ENCODE measurements at regions not wholly inside any gene's neighbourhood (a gene's known extent, or its start where the extent isn't known, plus 50 kb on each side); places are given as distances from the start of the nearest gene placed in this dataset.

DNA sequence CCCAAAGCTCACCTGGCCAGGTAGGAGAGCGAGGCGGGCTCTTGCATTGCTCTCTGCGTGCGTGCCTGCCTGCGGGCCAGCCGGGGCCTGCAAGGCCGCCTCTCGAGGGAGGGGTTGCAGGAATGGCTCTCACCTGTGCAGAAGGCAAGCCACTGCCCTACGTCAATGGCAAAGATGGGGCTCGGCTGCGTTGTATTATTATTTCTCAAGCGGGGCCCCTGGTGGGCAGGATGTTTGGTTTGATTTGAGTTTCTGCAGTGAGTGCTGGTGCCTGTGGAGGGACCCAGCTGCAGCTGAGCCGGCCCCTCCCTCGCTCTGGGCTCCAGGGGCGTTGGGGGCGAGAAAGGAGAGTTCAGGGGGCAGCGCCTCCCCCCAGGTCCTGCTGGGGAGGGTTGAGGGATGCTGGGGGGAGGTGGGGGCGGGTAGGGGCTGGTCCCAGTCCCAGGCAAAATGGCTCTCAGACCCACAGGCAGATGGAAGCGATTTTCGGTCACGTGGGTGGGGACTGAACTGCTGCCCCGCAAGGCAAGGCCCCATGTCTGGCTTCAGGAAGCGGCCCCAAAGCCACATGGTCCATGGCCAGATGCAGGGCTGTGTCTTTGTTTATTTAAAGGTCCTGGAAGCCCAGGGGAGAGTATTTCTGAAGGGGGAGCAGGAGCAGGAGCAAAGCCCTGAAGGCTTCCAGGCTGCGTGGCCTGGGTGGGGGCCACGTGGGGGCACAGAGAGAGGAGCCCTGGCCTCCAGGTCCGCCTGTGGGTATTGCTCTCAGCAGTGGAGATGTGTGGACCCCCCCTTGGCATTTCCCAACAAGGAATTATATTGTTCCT lies 338.8 kb downstream of the SEC14L1 start:
- Histone ChIP-seq H3K4me1 (ENCODE audit: control insufficient read depth, insufficient read depth, low read length) (peaks cover 42% of the 10 kb centered on the region), H3K9ac (ENCODE audit: low read depth, low read length) (no peak overlapping the region), H3K36me3 (ENCODE audit: insufficient read depth, low read length) (peaks cover 28% of the 10 kb centered on the region), H3K4me3 (ENCODE audit: low read length) (no peak overlapping the region), H3K27me3 (ENCODE audit: control insufficient read depth, insufficient read depth, low read length) (no peaks in the 10 kb centered on the region), H3K4me2 (ENCODE audit: low read length) (no peak overlapping the region), H3K9me3 (replicated peaks; ENCODE audit: low read length) (no peaks in the 10 kb centered on the region)

DNA sequence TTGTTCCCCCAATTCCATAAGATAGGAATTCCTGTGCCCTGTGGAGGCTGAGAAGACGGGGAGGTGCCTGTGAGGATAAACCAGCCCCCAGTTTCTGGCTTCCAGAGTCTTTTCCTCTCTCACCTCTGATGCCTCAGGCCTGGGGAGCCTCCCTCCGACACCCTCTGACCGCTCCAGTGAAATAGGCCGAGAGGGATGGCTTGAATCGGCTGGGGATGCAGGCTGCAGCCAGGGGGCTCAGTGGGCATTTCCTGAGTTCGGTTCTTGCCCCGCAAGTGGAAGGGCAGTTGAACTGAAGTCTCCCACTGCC lies 339.4 kb downstream of the SEC14L1 start:
- H3K4me3 ChIP-seq (ENCODE audit: low read length) = no peak overlapping the region
- H3K4me1 ChIP-seq (ENCODE audit: control insufficient read depth, insufficient read depth, low read length) = peaks cover 36% of the 10 kb centered on the region
- no peak overlapping the region for H3K4me2 ChIP-seq (ENCODE audit: low read length)
- no peaks in the 10 kb centered on the region for H3K27me3 ChIP-seq (ENCODE audit: control insufficient read depth, insufficient read depth, low read length)
- H3K36me3 ChIP-seq (ENCODE audit: insufficient read depth, low read length) = peaks cover 28% of the 10 kb centered on the region
- H3K9ac ChIP-seq (ENCODE audit: low read depth, low read length) = no peak overlapping the region
- H3K9me3 ChIP-seq (replicated peaks; ENCODE audit: low read length) = no peaks in the 10 kb centered on the region

DNA sequence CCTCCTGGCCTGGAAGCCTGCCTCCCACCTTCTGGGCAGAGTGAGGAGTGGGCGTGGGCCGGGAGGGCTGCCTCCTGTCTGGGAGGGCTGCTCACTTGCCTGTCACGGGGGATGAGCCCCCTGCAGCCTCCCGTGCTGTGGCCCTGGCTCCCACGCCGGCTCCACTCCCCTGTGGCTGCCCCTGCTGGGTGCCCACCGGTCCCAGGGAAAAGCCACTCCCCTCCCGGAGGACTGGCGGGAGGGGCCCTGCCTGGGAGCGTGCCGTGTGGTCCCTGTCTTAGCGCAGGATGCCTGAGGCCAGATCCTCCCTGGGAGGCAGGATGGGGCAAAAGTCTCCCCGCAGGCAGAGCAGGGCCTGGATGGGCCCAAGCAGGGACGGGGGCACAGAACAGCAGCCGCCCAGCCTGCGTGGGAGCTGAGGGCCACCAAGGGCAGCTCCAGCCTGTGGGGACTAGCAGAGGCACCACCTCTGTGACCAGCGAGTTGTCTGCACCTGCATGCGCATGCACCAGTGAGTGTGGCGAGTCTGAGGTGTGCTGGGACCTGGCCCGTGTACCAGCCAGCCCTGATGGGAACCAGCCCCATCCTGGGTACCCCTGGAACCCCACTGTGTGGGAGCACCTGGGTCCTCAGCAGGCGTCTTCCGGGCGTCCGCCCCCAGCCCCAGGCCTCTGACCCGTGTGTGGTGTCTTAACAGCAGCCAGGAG lies 339.9 kb downstream of the SEC14L1 start:
- H3K4me1 ChIP-seq (ENCODE audit: control insufficient read depth, insufficient read depth, low read length) = peaks cover 31% of the 10 kb centered on the region
- no peak overlapping the region for H3K4me3 ChIP-seq (ENCODE audit: low read length)
- H3K9me3 ChIP-seq (replicated peaks; ENCODE audit: low read length) = no peaks in the 10 kb centered on the region
- no peaks in the 10 kb centered on the region for H3K27me3 ChIP-seq (ENCODE audit: control insufficient read depth, insufficient read depth, low read length)
- no peak overlapping the region for H3K9ac ChIP-seq (ENCODE audit: low read depth, low read length)
- H3K4me2 ChIP-seq (ENCODE audit: low read length) = no peak overlapping the region
- H3K36me3 ChIP-seq (ENCODE audit: insufficient read depth, low read length) = peaks cover 28% of the 10 kb centered on the region

DNA sequence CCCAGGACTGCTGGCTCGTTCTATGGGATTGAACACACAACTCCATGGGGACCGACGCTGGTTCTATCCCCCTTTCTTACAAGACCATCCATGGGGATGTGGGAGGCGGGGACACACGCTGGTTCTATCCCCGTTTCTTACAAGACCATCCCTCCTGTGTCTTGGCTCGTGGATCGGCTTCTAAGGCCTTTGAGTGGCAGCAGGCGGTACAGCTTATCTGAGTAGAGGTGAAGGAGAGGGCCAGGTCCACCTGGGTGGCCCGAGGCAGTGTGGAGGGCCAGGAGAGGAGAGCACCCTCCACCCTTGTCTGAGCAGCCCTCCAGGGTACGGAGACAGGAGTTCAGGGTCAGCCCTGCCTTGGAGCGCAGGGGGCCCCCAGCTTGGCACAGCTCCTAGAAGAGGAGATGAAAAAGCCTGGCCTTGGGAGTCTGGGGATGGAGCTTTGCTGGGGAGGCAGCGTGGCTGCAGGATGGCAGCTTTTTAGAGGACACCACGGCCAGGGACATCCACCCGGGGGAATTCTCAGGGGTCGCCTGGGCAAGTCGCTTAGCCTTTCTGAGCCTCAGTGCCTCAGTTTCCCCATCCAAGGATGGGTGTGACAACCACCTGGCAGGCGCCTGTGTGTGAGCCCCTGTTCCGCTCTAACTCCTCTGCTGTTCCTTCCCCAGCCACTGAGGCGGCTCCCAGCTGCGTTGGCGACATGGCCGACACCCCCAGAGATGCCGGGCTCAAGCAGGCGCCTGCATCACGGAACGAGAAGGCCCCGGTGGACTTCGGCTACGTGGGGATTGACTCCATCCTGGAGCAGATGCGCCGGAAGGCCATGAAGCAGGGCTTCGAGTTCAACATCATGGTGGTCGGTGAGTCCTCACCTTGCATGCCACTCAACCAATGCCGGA lies 341.0 kb downstream of the SEC14L1 start:
- no peaks in the 10 kb centered on the region for H3K27me3 ChIP-seq (ENCODE audit: control insufficient read depth, insufficient read depth, low read length)
- H3K4me1 ChIP-seq (ENCODE audit: control insufficient read depth, insufficient read depth, low read length) = peaks cover 21% of the 10 kb centered on the region
- no peaks in the 10 kb centered on the region for H3K9me3 ChIP-seq (replicated peaks; ENCODE audit: low read length)
- H3K36me3 ChIP-seq (ENCODE audit: insufficient read depth, low read length) = peaks cover 28% of the 10 kb centered on the region
- no peak overlapping the region for H3K4me2 ChIP-seq (ENCODE audit: low read length)
- no peak overlapping the region for H3K4me3 ChIP-seq (ENCODE audit: low read length)
- no peak overlapping the region for H3K9ac ChIP-seq (ENCODE audit: low read depth, low read length)

DNA sequence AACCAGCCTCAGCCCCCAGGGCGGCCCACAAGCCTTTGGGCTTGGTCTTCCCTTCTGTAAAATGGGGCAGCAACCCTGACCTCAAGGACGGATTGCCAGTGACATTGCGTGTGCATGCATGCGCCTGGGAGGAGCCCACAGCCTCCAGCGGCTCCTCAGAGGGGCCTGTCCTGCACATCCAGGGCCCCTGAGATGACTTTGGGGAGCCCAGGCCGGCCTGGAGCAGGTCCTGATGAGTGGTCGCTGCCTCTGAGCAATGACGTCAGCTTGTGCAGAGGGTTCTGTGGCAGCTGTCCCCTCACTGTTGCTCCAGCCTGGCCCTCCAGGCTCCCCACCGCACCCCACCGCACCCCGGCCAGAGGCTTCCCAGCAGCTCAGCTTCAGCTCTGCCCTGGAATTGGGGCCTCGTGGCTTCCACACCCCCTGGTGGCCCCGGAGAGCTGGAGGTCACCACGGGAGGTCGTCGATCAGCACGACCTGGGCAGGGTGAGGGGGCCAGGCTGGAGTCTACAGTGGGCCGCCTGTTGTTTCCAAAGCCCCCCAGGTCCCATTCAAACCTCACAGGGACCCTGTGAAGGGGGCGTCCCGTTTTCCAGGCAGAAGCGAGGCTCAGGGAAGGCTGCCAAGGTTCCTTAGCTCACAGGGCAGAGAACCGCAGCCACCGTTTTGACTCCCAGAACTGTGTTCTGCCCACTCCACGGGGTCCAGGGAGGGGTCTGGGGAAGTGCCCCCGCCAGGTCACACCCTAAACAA lies 341.8 kb downstream of the SEC14L1 start:
- Histone ChIP-seq H3K36me3 (ENCODE audit: insufficient read depth, low read length) (peaks cover 34% of the 10 kb centered on the region), H3K4me3 (ENCODE audit: low read length) (no peak overlapping the region), H3K27me3 (ENCODE audit: control insufficient read depth, insufficient read depth, low read length) (no peaks in the 10 kb centered on the region), H3K4me2 (ENCODE audit: low read length) (no peak overlapping the region), H3K4me1 (ENCODE audit: control insufficient read depth, insufficient read depth, low read length) (peaks cover 14% of the 10 kb centered on the region), H3K9ac (ENCODE audit: low read depth, low read length) (no peak overlapping the region), H3K9me3 (replicated peaks; ENCODE audit: low read length) (no peaks in the 10 kb centered on the region)

DNA sequence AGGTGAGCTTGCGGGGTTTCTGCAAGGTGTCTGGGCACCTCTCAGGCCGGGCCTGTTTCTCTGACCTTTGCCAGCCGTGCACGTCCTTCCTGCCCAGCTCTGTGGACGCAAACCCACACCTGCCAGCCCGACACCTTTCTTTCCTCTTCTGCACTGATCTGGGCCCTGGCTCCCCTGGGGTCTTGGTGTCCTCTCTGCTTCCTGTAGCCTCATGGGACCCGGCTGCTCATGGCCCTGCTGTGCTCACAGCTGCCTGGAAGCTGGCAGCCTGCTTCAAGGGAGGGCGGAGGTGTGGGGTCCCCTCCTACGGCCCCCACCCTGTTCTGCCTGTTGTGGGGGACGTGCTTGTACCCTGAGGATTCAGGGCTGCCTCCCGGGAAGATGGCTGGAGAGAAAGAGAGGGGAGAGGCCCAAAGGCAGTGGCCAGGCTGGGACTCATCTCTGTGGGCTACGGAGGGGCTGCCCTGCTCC lies 342.4 kb downstream of the SEC14L1 start:
- H3K27me3 ChIP-seq (ENCODE audit: control insufficient read depth, insufficient read depth, low read length) = no peaks in the 10 kb centered on the region
- peaks cover 8% of the 10 kb centered on the region for H3K4me1 ChIP-seq (ENCODE audit: control insufficient read depth, insufficient read depth, low read length)
- H3K36me3 ChIP-seq (ENCODE audit: insufficient read depth, low read length) = peaks cover 40% of the 10 kb centered on the region
- H3K9ac ChIP-seq (ENCODE audit: low read depth, low read length) = no peak overlapping the region
- no peaks in the 10 kb centered on the region for H3K9me3 ChIP-seq (replicated peaks; ENCODE audit: low read length)
- no peak overlapping the region for H3K4me3 ChIP-seq (ENCODE audit: low read length)
- H3K4me2 ChIP-seq (ENCODE audit: low read length) = no peak overlapping the region

DNA sequence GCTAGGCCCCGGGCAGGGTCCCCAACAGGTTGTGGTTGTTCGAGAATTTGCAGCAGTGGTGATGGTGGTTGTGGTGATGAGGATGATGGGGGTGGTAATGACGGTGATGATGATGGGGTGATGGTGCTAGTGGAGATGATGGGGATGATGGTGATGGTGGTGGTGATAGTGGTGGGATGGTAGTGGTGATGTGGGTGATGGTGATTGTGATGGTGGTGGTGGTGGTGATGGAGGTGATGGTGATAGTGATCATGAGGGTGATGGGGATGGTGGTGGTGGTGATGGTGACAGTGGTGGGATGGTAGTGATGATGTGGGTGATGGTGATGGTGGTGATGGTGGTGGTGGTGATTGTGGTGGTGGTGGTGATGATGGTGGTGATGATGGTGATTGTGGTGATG lies 343.3 kb downstream of the SEC14L1 start:
- Histone ChIP-seq H3K36me3 (ENCODE audit: insufficient read depth, low read length) (peaks cover 49% of the 10 kb centered on the region), H3K4me1 (ENCODE audit: control insufficient read depth, insufficient read depth, low read length) (peaks cover 8% of the 10 kb centered on the region), H3K4me2 (ENCODE audit: low read length) (no peak overlapping the region), H3K9ac (ENCODE audit: low read depth, low read length) (no peak overlapping the region), H3K27me3 (ENCODE audit: control insufficient read depth, insufficient read depth, low read length) (no peaks in the 10 kb centered on the region), H3K4me3 (ENCODE audit: low read length) (no peak overlapping the region), H3K9me3 (replicated peaks; ENCODE audit: low read length) (no peaks in the 10 kb centered on the region)

DNA sequence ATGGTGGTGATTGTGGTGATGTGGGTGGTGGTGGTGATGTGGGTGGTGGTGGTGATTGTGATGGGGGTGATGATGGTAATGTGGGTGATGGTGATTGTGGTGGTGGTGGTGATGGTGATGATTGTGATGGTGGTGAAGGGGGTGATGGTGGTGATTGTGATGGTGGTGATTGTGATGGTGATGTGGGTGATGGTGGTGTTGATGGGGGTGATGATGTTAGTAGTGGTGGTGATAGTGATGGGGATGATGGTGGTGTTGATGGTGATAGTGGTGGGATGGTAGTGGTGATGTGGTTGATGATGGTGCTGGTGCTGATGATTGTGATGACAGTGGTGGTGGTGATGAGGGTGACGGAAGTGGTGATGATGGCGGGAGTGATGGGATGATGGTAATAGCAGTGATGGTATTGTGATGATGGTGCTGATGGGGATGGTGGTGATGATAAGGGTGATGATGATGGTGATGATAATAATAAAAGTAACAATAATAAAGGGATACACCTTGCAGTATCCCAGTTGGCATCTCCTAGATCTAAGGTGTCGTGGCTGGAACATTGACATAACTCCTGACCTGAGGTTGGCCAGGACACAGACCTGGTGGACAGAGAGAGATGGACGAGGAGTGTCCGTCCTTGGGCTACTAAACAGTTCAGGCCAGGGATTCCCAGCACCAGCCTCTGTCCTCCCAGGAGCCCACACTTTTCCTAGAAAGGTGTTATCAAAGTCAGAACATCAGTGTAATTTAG lies 344.5 kb downstream of the SEC14L1 start:
- peaks cover 17% of the 10 kb centered on the region for H3K4me1 ChIP-seq (ENCODE audit: control insufficient read depth, insufficient read depth, low read length)
- no peak overlapping the region for H3K4me3 ChIP-seq (ENCODE audit: low read length)
- no peaks in the 10 kb centered on the region for H3K27me3 ChIP-seq (ENCODE audit: control insufficient read depth, insufficient read depth, low read length)
- H3K9ac ChIP-seq (ENCODE audit: low read depth, low read length) = no peak overlapping the region
- no peak overlapping the region for H3K4me2 ChIP-seq (ENCODE audit: low read length)
- H3K36me3 ChIP-seq (ENCODE audit: insufficient read depth, low read length) = peaks cover 60% of the 10 kb centered on the region
- H3K9me3 ChIP-seq (replicated peaks; ENCODE audit: low read length) = no peaks in the 10 kb centered on the region

DNA sequence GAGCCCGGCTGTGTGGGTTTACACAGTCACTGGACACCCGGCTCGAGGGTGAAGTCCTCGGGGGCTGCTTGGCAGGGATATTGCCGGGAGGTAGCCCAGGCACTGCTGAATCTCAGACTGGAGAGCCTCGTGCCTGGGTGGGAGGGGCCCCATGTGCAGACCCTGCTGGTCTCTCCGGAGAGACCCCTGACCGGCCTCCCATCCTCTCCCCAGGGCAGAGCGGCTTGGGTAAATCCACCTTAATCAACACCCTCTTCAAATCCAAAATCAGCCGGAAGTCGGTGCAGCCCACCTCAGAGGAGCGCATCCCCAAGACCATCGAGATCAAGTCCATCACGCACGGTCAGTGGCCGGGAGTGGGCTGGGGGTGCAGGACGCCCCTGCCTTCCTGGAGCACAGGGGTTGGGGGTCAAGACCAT lies 346.5 kb downstream of the SEC14L1 start:
- no peaks in the 10 kb centered on the region for H3K27me3 ChIP-seq (ENCODE audit: control insufficient read depth, insufficient read depth, low read length)
- H3K4me1 ChIP-seq (ENCODE audit: control insufficient read depth, insufficient read depth, low read length) = peaks cover 17% of the 10 kb centered on the region
- H3K36me3 ChIP-seq (ENCODE audit: insufficient read depth, low read length) = peaks cover 67% of the 10 kb centered on the region
- no peak overlapping the region for H3K4me2 ChIP-seq (ENCODE audit: low read length)
- no peak overlapping the region for H3K9ac ChIP-seq (ENCODE audit: low read depth, low read length)
- no peak overlapping the region for H3K4me3 ChIP-seq (ENCODE audit: low read length)
- H3K9me3 ChIP-seq (replicated peaks; ENCODE audit: low read length) = no peaks in the 10 kb centered on the region

DNA sequence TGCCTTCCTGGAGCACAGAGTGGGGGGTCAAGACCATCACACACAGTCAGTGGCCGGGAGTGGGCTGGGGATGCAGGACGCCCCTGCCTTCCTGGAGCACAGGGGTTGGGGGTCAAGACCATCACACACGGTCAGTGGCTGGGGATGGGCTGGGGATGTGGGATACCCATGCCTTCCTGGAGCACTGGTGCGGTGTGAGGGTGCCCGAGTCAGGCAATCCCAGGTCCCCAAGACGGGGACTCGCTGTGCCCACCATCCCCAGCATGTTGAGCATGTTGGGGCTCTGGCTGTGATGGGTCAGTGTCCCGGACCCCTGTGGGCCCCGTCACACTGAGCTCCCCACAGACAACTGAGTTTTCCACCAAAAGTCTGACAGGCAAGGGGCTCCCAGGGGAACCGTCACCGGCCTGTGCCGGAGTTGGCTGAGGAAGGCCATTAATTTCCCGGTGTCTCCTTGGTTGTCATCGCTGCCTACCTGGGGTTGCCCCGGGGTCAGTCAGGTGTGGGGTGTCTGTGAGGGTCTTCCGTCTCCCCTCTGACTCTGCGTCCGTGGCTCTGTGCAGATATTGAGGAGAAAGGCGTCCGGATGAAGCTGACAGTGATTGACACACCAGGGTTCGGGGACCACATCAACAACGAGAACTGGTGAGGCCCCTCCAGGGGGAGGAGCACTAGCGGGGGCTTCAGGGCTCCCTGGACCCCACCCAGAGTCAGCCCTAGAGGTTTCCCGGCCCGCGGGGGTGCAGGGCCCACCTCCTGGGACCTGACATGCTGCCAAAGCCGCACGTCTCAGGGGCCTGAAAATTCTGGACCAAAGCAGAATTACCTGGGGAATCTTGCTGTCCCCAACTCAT lies 347.1 kb downstream of the SEC14L1 start:
- Histone ChIP-seq H3K9ac (ENCODE audit: low read depth, low read length) (no peak overlapping the region), H3K27me3 (ENCODE audit: control insufficient read depth, insufficient read depth, low read length) (no peaks in the 10 kb centered on the region), H3K9me3 (replicated peaks; ENCODE audit: low read length) (no peaks in the 10 kb centered on the region), H3K4me2 (ENCODE audit: low read length) (no peak overlapping the region), H3K4me3 (ENCODE audit: low read length) (no peak overlapping the region), H3K36me3 (ENCODE audit: insufficient read depth, low read length) (peaks cover 67% of the 10 kb centered on the region), H3K4me1 (ENCODE audit: control insufficient read depth, insufficient read depth, low read length) (peaks cover 17% of the 10 kb centered on the region)
